Lower leg skin (tissue), 3 donors: ENCODE measurements at regions not wholly inside any gene's neighbourhood (a gene's known extent, or its start where the extent isn't known, plus 50 kb on each side); places are given as distances from the start of the nearest gene placed in this dataset.

ENCODE experiments used
- CTCF ChIP-seq, 3 donors: fragments of 450-650 bp; IDR thresholded peaks; one replicate each; pipeline ENCODE4 v1.5.1; 2016; ENCODE audit warnings: antibody characterized with exemption in 3 of 3, mild to moderate bottlenecking in 3 of 3, moderate library complexity in 2 of 3
- POLR2A ChIP-seq, 2 donors: fragments of 450-650 bp; IDR thresholded peaks; one replicate each; pipeline ENCODE4 v1.6.1; 2016 to 2017; ENCODE audit warnings: antibody characterized with exemption in 2 of 2, mild to moderate bottlenecking in 1 of 2, moderate library complexity in 1 of 2

GRCh38 chr2:176647325-176648165 lies 378.3 kb downstream of the MTX2 start:
- TF ChIP-seq CTCF (IDR thresholded peaks at IDR 0.05) (no peak), POLR2A (IDR thresholded peaks at IDR 0.05) (no peak)
